Mucosa of stomach (tissue), 1 donor: ENCODE measurements at regions not wholly inside any gene's neighbourhood (a gene's known extent, or its start where the extent isn't known, plus 50 kb on each side); places are given as distances from the start of the nearest gene placed in this dataset.

Source experiments
- H3K27me3 ChIP-seq: one replicate; pipeline ENCODE4 v1.7.0; 2013; ENCODE audit warnings: mild to moderate bottlenecking, low read length; ENCODE audit not compliant: control insufficient read depth, insufficient read depth
- H3K36me3 ChIP-seq: one replicate; pipeline ENCODE4 v1.7.0; 2013; ENCODE audit warnings: low read length; ENCODE audit not compliant: control insufficient read depth, insufficient read depth
- H3K4me1 ChIP-seq: one replicate; pipeline ENCODE4 v1.7.0; 2013; ENCODE audit warnings: mild to moderate bottlenecking, low read length; ENCODE audit not compliant: control insufficient read depth, insufficient read depth
- H3K4me3 ChIP-seq: one replicate; pipeline ENCODE4 v1.7.0; 2013; ENCODE audit warnings: low read length
- H3K9ac ChIP-seq: one replicate; pipeline ENCODE4 v1.7.0; 2013; ENCODE audit warnings: mild to moderate bottlenecking, low read length, moderate library complexity
- H3K9me3 ChIP-seq: one replicate; pipeline ENCODE4 v1.7.0; 2013; ENCODE audit warnings: mild to moderate bottlenecking, low read length, moderate library complexity; ENCODE audit not compliant: control insufficient read depth
- donor health status: Pancreatic carcinoma.

- H3K4me3 ChIP-seq = no peak overlapping the region
- H3K4me1 ChIP-seq = peaks cover 18% of the 10 kb centered on the region
- no peaks in the 10 kb centered on the region for H3K27me3 ChIP-seq
- no peaks in the 10 kb centered on the region for H3K9me3 ChIP-seq
- no peak overlapping the region for H3K9ac ChIP-seq
- H3K36me3 ChIP-seq = no peaks in the 10 kb centered on the region
These were observed 344.4 kb downstream of the CYRIA start for GRCh38 chr2:16321256-16321655.

GRCh38 chr2:16320716-16321115, 344.9 kb downstream of the CYRIA start:
- H3K9ac ChIP-seq = no peak overlapping the region

DNA sequence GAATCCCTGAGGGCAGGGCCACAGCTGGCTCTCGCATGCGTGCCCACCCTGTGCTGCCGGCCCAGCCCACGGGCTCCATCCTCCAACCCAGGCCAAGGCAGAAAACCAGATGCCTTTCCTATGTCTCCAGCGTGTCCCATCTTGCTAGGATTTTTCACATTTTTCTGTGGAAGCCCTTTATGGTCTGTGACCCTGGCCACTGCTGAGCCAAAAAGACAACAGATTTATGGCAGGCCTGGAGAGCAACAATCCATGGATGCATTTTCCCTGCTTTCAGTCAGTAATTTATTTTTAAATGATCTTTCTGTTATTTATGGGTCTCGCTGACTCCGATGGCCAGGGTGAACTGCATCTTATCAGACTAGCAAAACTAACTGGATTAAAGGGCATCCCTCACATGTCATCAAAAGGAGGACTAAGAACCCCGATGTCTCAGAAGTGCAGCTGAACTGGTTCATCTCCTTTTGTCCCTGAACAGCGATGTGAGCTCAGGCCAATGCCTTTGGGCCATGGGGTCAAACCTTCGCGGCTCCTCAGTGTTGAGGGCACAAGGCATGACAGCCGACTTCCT, 346.0 kb downstream of the CYRIA start:
- Histone ChIP-seq H3K36me3 (no peaks in the 10 kb centered on the region), H3K9me3 (no peaks in the 10 kb centered on the region), H3K4me3 (no peak overlapping the region), H3K9ac (no peak overlapping the region), H3K4me1 (peaks cover 18% of the 10 kb centered on the region), H3K27me3 (no peaks in the 10 kb centered on the region)

More at GRCh38 chr2:16320716-16321115, 344.9 kb downstream of the CYRIA start:
- no peaks in the 10 kb centered on the region for H3K9me3 ChIP-seq
- peaks cover 18% of the 10 kb centered on the region for H3K4me1 ChIP-seq
- no peak overlapping the region for H3K4me3 ChIP-seq
- H3K27me3 ChIP-seq = no peaks in the 10 kb centered on the region
- no peaks in the 10 kb centered on the region for H3K36me3 ChIP-seq

GRCh38 chr2:16318474-16319195, 347.0 kb downstream of the CYRIA start:
- Histone ChIP-seq H3K4me3 (no peak overlapping the region), H3K36me3 (no peaks in the 10 kb centered on the region), H3K4me1 (peaks cover 18% of the 10 kb centered on the region), H3K9me3 (no peaks in the 10 kb centered on the region), H3K27me3 (no peaks in the 10 kb centered on the region), H3K9ac (no peak overlapping the region)

DNA sequence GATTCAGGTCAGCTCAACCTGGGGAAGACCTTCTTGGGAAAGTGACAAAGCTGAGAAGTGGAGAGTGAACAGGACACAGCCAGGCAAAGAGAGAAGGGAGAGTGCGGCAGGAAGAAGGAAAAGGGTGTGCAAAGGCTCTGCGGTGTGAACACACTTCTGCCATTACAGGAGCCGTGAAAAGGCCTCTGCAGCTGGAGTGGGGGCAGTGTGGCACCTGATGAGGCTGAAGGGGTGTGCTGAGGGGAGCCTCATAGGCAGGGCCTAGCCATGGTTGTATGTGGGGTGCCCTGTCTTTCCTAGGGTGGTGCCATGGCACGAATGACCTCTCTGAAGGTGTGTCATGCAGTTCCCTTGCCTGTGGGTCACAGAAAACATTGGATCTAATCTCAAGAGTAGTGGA, 347.6 kb downstream of the CYRIA start:
- Histone ChIP-seq H3K36me3 (no peaks in the 10 kb centered on the region), H3K4me1 (peaks cover 18% of the 10 kb centered on the region), H3K9me3 (no peaks in the 10 kb centered on the region), H3K27me3 (no peaks in the 10 kb centered on the region), H3K4me3 (no peak overlapping the region), H3K9ac (no peak overlapping the region)

DNA sequence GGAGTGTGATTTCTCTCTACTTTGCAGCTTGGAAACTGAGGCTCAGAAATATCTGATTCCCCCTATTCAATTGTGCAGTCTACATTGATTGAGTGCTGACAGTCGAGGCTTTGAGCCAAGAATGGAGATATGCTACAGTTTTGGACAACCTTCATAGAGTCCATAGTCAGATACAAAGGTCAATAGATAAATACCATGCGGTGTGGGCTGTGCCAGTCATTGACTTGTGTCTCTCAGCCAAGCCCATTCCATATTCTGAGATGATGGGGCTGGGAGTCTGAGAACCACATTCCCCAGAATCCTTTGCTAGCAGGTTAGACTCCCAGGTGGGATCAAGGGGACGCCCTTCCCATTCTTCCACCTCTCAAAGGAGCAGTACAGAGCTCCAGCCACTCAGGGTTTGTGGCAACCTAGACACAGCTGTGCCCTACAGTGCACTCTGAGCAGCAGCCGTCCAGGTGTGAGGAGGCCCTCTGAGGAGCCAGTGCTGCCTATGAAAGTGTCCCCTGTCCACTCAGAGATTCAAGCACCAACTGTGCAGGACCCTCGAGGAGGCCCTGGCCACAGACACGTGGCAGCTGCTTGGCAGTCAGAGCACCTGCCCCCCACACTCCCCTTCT, 348.3 kb downstream of the CYRIA start:
- Histone ChIP-seq H3K36me3 (no peaks in the 10 kb centered on the region), H3K27me3 (no peaks in the 10 kb centered on the region), H3K9me3 (no peaks in the 10 kb centered on the region), H3K9ac (no peak overlapping the region), H3K4me3 (no peak overlapping the region), H3K4me1 (peaks cover 18% of the 10 kb centered on the region)

DNA sequence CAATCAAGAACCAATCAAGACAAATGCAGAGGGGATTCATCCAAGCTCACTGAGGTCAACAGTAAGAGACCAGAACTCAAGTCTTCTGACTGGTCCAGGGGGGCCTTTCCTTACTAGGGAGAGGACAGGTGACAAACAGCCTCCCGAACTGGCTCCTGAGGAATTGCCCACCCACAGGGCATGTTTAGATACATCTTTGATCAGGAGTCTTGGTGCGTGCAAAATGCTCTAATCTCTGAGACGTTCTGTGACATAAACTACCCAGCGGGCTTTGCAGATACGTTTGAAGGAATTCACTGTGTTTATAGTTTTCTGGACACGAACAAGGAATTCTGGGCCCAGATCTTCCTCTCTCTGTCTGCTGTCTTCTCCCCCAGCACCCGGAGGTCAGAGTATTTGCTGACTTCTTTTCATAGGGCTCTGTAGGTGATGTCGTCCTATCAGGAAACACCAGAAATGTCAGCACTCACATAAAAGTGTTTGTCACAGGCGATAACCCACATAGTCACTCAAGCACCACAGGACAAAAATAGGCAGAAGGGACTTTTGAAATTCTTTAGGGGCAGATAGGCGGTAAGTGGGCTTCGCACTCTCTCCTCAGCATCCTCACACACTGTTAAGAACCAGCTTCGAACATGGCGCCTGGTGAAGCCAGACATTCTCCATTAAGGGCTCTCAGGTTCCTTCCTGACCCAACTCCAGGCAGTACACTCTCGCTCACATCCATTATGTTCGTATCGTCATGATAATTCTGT, 349.0 kb downstream of the CYRIA start:
- H3K9me3 ChIP-seq = no peaks in the 10 kb centered on the region
- H3K36me3 ChIP-seq = no peaks in the 10 kb centered on the region
- H3K4me3 ChIP-seq = no peak overlapping the region
- peaks cover 18% of the 10 kb centered on the region for H3K4me1 ChIP-seq
- H3K9ac ChIP-seq = no peak overlapping the region
- H3K27me3 ChIP-seq = no peaks in the 10 kb centered on the region

- H3K4me1 ChIP-seq = peaks cover 18% of the 10 kb centered on the region
- no peak overlapping the region for H3K4me3 ChIP-seq
- no peaks in the 10 kb centered on the region for H3K36me3 ChIP-seq
- no peaks in the 10 kb centered on the region for H3K9me3 ChIP-seq
- no peak overlapping the region for H3K9ac ChIP-seq
- H3K27me3 ChIP-seq = no peaks in the 10 kb centered on the region
These were observed 349.7 kb downstream of the CYRIA start for GRCh38 chr2:16315908-16316307.

GRCh38 chr2:16315458-16315835, 350.2 kb downstream of the CYRIA start:
- Histone ChIP-seq H3K4me1 (peaks cover 18% of the 10 kb centered on the region), H3K9ac (no peak overlapping the region), H3K36me3 (no peaks in the 10 kb centered on the region), H3K9me3 (no peaks in the 10 kb centered on the region), H3K4me3 (no peak overlapping the region), H3K27me3 (no peaks in the 10 kb centered on the region)

GRCh38 chr2:16314691-16315457, 350.8 kb downstream of the CYRIA start:
- Histone ChIP-seq H3K4me1 (peaks cover 18% of the 10 kb centered on the region), H3K27me3 (no peaks in the 10 kb centered on the region), H3K4me3 (no peak overlapping the region)

DNA sequence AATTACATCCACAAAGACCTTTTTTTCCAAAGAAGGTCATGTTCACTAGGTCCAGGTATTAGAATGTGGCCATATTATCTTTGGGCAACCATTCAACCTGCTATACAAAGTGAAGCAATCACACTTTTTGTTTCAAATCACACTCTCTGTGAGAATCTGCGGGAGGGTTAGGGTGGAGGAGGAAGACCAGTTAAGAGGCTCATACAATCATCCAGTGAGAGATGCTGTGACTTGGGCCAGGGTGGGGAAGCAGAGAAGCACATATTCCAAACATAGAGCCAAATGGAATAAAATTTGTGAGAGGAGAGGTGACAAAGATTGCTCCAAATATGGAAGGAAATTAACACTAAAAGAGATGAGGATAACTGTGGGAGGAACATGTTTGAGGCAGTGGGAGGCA, 351.6 kb downstream of the CYRIA start:
- Histone ChIP-seq H3K4me3 (no peak overlapping the region), H3K9me3 (no peaks in the 10 kb centered on the region), H3K27me3 (no peaks in the 10 kb centered on the region), H3K36me3 (no peaks in the 10 kb centered on the region), H3K9ac (no peak overlapping the region), H3K4me1 (peaks cover 17% of the 10 kb centered on the region)

More at GRCh38 chr2:16314691-16315457, 350.8 kb downstream of the CYRIA start:
- Histone ChIP-seq H3K36me3 (no peaks in the 10 kb centered on the region), H3K9ac (no peak overlapping the region), H3K9me3 (no peaks in the 10 kb centered on the region)
